ENCODE measurements at regions not wholly inside any gene's neighbourhood (a gene's known extent, or its start where the extent isn't known, plus 50 kb on each side); places are given as distances from the start of the nearest gene placed in this dataset.

GRCh38 chr5:56763711-56764466 lies 51.5 kb upstream of the MAP3K1 start (continued):
- TF ChIP-seq UBTF (IDR thresholded peaks at IDR 0.05; ENCODE audit: borderline replicate concordance in 1 of 2, low read depth in 2 of 2, low read length in 2 of 2): no peak
- peak; percentile 95 for TF ChIP-seq FOSL1 (tag; conservative IDR thresholded peaks at IDR 0.05)
- TF ChIP-seq NFATC3 (IDR thresholded peaks at IDR 0.05): no peak
- no peak for TF ChIP-seq SRSF7 (optimal IDR thresholded peaks at IDR 0.05; ENCODE audit: low read depth, low read length)
- no peak for TF ChIP-seq C11orf30 (IDR thresholded peaks at IDR 0.05; ENCODE audit: low read depth)
- no peak for TF ChIP-seq SAFB (IDR thresholded peaks at IDR 0.05; ENCODE audit: borderline replicate concordance, low read depth, low read length)
- TF ChIP-seq CREB5 (CRISPR knock-in tag; IDR thresholded peaks at IDR 0.05): no peak
- no peak for TF ChIP-seq CHCHD3 (CRISPR knock-in tag; IDR thresholded peaks at IDR 0.05)
- TF ChIP-seq RNF219 (CRISPR knock-in tag; IDR thresholded peaks at IDR 0.05): no peak
- no peak for TF ChIP-seq MAFF (IDR thresholded peaks at IDR 0.05; ENCODE audit: low read length)
- TF ChIP-seq YY1 (IDR thresholded peaks at IDR 0.05; ENCODE audit: borderline replicate concordance in 1 of 3, control insufficient read depth in 1 of 3, extremely low read depth in 1 of 3, insufficient read depth in 3 of 3, insufficient read length in 1 of 3, insufficient replicate concordance in 2 of 3, low read depth in 1 of 3, low read length in 2 of 3): no peak
- TF ChIP-seq BCL6 (CRISPR knock-in tag; IDR thresholded peaks at IDR 0.05): peak; percentile 12; the same call in 1 of the 2 replicates

Data from K562 (cell line).